Naive thymus-derived CD8-positive, alpha-beta T cell (primary cell): ENCODE measurements at regions not wholly inside any gene's neighbourhood (a gene's known extent, or its start where the extent isn't known, plus 50 kb on each side); places are given as distances from the start of the nearest gene placed in this dataset.
A peak's percentile ranks its signal among the peaks of the same experiment; 100 is the strongest.
"Not testable (repeated sequence)": the region's sequence is repeated elsewhere in the genome, so short reads cannot be mapped to it uniquely, and the experiment has no call there.

Source experiments
- ATAC-seq, 2 donors: fragments of 150-1000 bp; cut with Tn5 transposase in 1 of 2; sonication (Bioruptor Pico), chemical (Tn5 transposase) in 1 of 2; 1 replicate in 1 of 2; 2 replicates in 1 of 2; pipeline ENCODE4 v1.10.0; 2021; ENCODE audit warnings: mild to moderate bottlenecking in 2 of 2, moderate library complexity in 2 of 2
- POLR2A ChIA-PET: fragments of 350-600 bp; sonication (Branson Sonifier 250); formaldehyde crosslinking; loops from one replicate; lab custom pipeline; 2021; ENCODE audit warnings: antibody characterized with exemption; lab: Charles Lee
- DNase-seq, 10 donors: peaks; one replicate each; pipeline versions ENCODE4 v3.0.0 to v3.0.0-alpha.2; 2020 to 2022
- H3K27ac Mint-ChIP-seq, 10 donors: one replicate each; pipeline ENCODE4 v1.8.0; 2020 to 2022; ENCODE audit warnings: mild to moderate bottlenecking in 10 of 10, mixed read lengths in 10 of 10, moderate library complexity in 4 of 10, inconsistent platforms in 1 of 10
- H3K27me3 Mint-ChIP-seq, 5 donors: one replicate each; pipeline ENCODE4 v1.8.0; 2021 to 2022; ENCODE audit warnings: mixed read lengths in 5 of 5
- H3K36me3 Mint-ChIP-seq, 3 donors: one replicate each; pipeline ENCODE4 v1.8.0; 2020 to 2022; ENCODE audit warnings: mixed read lengths in 3 of 3, mild to moderate bottlenecking in 2 of 3, inconsistent platforms in 1 of 3
- H3K4me1 Mint-ChIP-seq, 4 donors: one replicate each; pipeline ENCODE4 v1.8.0; 2021 to 2022; ENCODE audit warnings: mixed read lengths in 4 of 4
- H3K4me3 Mint-ChIP-seq, 10 donors: one replicate each; pipeline ENCODE4 v1.8.0; 2020 to 2022; ENCODE audit warnings: mild to moderate bottlenecking in 10 of 10, mixed read lengths in 10 of 10, moderate library complexity in 6 of 10, inconsistent platforms in 1 of 10
- H3K9me3 Mint-ChIP-seq, 9 donors: one replicate each; pipeline ENCODE4 v1.8.0; 2020 to 2022; ENCODE audit warnings: mixed read lengths in 9 of 9, mild to moderate bottlenecking in 3 of 9, inconsistent platforms in 1 of 9, moderate library complexity in 1 of 9

GRCh38 chr1:200296091-200296661, 113.7 kb downstream of the ZNF281 start:
- POLR2A ChIA-PET: no interaction called here
- peaks cover 0 to 7% (median 3%) of the 10 kb centered on the region in 5 donors for H3K27me3 Mint-ChIP-seq
- ATAC-seq (no peak), DNase-seq (no peak)
- no peaks in the 10 kb centered on the region for H3K36me3 Mint-ChIP-seq
- H3K27ac Mint-ChIP-seq: no peak overlapping the region
- no peaks in the 10 kb centered on the region for H3K9me3 Mint-ChIP-seq
- H3K4me1 Mint-ChIP-seq: no peaks in the 10 kb centered on the region
- no peak overlapping the region for H3K4me3 Mint-ChIP-seq

DNA sequence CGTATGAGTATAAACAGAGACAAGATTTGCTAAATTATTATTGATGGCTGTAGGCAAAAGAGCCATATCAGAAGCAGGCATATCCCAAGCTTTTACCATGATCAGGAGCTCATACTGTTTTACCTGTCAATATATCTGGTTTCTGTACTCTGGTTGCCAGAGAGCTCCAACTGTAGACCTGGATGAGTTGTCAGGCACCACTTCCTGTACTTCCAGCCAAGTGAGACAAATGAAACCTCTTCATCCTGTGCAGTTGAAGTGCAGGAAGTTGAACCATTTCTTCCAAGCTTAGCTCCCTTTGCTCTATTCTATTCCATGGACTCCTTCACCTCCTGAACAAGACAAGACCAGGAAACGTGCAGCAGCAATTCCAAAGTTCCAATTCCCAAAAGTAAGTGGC, 115.6 kb downstream of the ZNF281 start:
- Mint-ChIP-seq H3K27ac (no peak overlapping the region), H3K27me3 (no peaks in the 10 kb centered on the region), H3K4me3 (no peak overlapping the region), H3K9me3 (no peaks in the 10 kb centered on the region), H3K36me3 (no peaks in the 10 kb centered on the region), H3K4me1 (no peaks in the 10 kb centered on the region)
- POLR2A ChIA-PET: interaction anchor here (0.6 to 0.7 kb wide), 2 partner anchors 141 to 351 kb away, joined by 3 to 5 read pairs; no protein-coding TSS in a partner anchor
- no peak for ATAC-seq
- DNase-seq: no peak

- no peaks in the 10 kb centered on the region for H3K9me3 Mint-ChIP-seq
- H3K4me1 Mint-ChIP-seq: no peaks in the 10 kb centered on the region
- POLR2A ChIA-PET: interaction anchor here (1.1 kb wide), 1 partner anchor 9 kb away, joined by 4 read pairs; no protein-coding TSS in a partner anchor
- DNase-seq (no peak), ATAC-seq (no peak)
- H3K4me3 Mint-ChIP-seq: no peak overlapping the region
- H3K27me3 Mint-ChIP-seq: no peaks in the 10 kb centered on the region
- no peak overlapping the region for H3K27ac Mint-ChIP-seq
- H3K36me3 Mint-ChIP-seq: no peaks in the 10 kb centered on the region
These were observed 117.1 kb downstream of the ZNF281 start for GRCh38 chr1:200292699-200293098.

GRCh38 chr1:200291106-200291505, 118.7 kb downstream of the ZNF281 start:
- H3K4me1 Mint-ChIP-seq: peaks cover 0 to 5% (median 0%) of the 10 kb centered on the region in 4 donors
- H3K27me3 Mint-ChIP-seq: no peaks in the 10 kb centered on the region
- no peak overlapping the region for H3K27ac Mint-ChIP-seq
- no peak overlapping the region for H3K4me3 Mint-ChIP-seq
- H3K9me3 Mint-ChIP-seq: no peaks in the 10 kb centered on the region
- POLR2A ChIA-PET: no interaction called here
- ATAC-seq (no peak), DNase-seq (no peak)
- H3K36me3 Mint-ChIP-seq: no peaks in the 10 kb centered on the region

- H3K36me3 Mint-ChIP-seq: no peaks in the 10 kb centered on the region
- no peak overlapping the region for H3K27ac Mint-ChIP-seq
- POLR2A ChIA-PET: no interaction called here
- no peak overlapping the region for H3K4me3 Mint-ChIP-seq
- H3K9me3 Mint-ChIP-seq: no peaks in the 10 kb centered on the region
- peaks cover 0 to 10% (median 0%) of the 10 kb centered on the region in 4 donors for H3K4me1 Mint-ChIP-seq
- H3K27me3 Mint-ChIP-seq: no peaks in the 10 kb centered on the region
- DNase-seq (no peak), ATAC-seq (no peak)
These were observed 119.7 kb downstream of the ZNF281 start for GRCh38 chr1:200290010-200290685.

GRCh38 chr1:200288226-200288625, 121.6 kb downstream of the ZNF281 start:
- peaks cover 0 to 10% (median 0%) of the 10 kb centered on the region in 4 donors for H3K4me1 Mint-ChIP-seq
- H3K4me3 Mint-ChIP-seq: no peak overlapping the region
- H3K36me3 Mint-ChIP-seq: no peaks in the 10 kb centered on the region
- no peak for ATAC-seq
- no peak overlapping the region for H3K27ac Mint-ChIP-seq
- H3K9me3 Mint-ChIP-seq: no peaks in the 10 kb centered on the region
- no peaks in the 10 kb centered on the region for H3K27me3 Mint-ChIP-seq
- POLR2A ChIA-PET: no interaction called here
- DNase-seq: no peak

- ATAC-seq, POLR2A ChIA-PET, H3K27ac Mint-ChIP-seq, H3K4me3 Mint-ChIP-seq, H3K36me3 Mint-ChIP-seq, H3K4me1 Mint-ChIP-seq, DNase-seq, H3K27me3 Mint-ChIP-seq, H3K9me3 Mint-ChIP-seq: not testable (repeated sequence)
These were observed 125.6 kb downstream of the ZNF281 start for GRCh38 chr1:200284236-200284635.

DNA sequence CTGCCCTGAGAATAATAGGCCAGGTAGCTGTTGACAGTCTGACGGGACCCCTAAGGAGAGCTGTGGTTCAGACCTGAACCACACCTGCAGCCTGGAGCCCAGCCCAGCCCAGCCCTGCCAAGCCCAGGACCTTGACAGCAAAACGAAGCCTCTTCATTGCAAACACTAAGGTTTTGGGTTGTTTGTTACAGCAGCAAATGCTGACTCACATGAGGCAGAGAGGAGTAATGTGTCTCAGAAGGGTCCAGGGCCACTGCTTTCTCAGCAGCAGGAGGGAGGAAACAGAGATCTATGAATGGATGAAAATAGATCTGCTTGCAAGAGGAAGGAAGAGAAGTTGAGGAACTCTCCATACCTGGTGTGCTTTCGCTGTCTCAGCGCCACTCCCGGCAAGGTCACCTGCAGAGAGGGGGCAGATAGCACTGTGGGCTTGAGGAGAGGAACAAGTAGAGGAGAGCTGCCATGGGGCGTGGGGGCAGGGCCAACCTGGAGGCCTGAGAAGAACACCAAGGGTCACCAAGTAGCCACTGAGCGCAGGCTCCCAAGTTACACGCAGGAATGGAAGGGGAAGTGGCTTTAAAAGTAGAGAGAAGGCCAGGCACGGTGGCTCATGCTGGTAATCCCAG, 127.2 kb downstream of the ZNF281 start:
- no peaks in the 10 kb centered on the region for H3K9me3 Mint-ChIP-seq
- H3K4me1 Mint-ChIP-seq: peaks cover 0 to 10% (median 0%) of the 10 kb centered on the region in 4 donors
- H3K27ac Mint-ChIP-seq: no peak overlapping the region
- DNase-seq (no peak), ATAC-seq (no peak)
- peaks cover 0 to 2% (median 0%) of the 10 kb centered on the region in 5 donors for H3K27me3 Mint-ChIP-seq
- POLR2A ChIA-PET: no interaction called here
- no peak overlapping the region for H3K4me3 Mint-ChIP-seq
- H3K36me3 Mint-ChIP-seq: no peaks in the 10 kb centered on the region

DNA sequence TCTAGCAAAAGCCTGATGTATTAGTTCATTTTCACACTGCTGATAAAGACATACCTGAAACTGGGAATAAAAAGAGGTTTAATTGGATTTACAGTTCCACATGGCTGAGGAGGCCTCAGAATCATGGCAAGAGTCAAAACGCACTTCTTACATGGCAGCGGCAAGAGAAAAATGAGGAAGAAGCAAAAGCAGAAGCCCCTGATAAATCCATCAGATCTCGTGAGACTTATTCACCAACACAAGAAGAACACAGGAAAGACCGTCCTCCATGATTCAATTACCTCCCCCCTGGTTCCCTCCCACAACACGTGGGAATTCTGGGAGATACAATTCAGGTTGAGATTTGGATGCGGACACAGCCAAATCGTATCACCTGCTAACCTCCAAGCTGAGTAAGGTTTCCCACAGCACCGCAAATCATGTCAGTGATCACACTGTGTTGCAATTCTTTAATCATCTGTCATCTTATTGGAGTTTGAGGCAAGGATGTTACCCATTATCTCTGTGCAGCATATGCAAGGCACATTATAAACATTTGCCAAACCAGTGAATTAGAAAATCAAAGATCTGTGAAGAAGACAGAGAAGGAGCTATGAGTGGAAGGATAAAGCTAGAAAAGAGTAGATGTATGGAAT, 128.5 kb downstream of the ZNF281 start:
- no peak overlapping the region for H3K27ac Mint-ChIP-seq
- no peak for DNase-seq
- POLR2A ChIA-PET: no interaction called here
- H3K4me3 Mint-ChIP-seq: no peak overlapping the region
- H3K27me3 Mint-ChIP-seq: peaks cover 0 to 2% (median 1%) of the 10 kb centered on the region in 5 donors
- H3K36me3 Mint-ChIP-seq: no peaks in the 10 kb centered on the region
- ATAC-seq: no peak
- H3K9me3 Mint-ChIP-seq: no peaks in the 10 kb centered on the region
- H3K4me1 Mint-ChIP-seq: peaks cover 0 to 7% (median 0%) of the 10 kb centered on the region in 4 donors

- Mint-ChIP-seq H3K36me3 (no peaks in the 10 kb centered on the region), H3K9me3 (no peaks in the 10 kb centered on the region), H3K27ac (no peak overlapping the region), H3K4me1 (no peaks in the 10 kb centered on the region), H3K4me3 (no peak overlapping the region), H3K27me3 (peaks cover 0 to 7% (median 1%) of the 10 kb centered on the region in 5 donors)
- POLR2A ChIA-PET: no interaction called here
- ATAC-seq (no peak), DNase-seq (peak in 4 of 10 donors; percentile 15 to 29 (median 21))
These were observed 129.9 kb downstream of the ZNF281 start for GRCh38 chr1:200279810-200280411.

GRCh38 chr1:200275816-200276453, 133.9 kb downstream of the ZNF281 start:
- Mint-ChIP-seq H3K27ac (no peak overlapping the region), H3K9me3 (no peaks in the 10 kb centered on the region), H3K4me3 (no peak overlapping the region), H3K36me3 (no peaks in the 10 kb centered on the region), H3K4me1 (no peaks in the 10 kb centered on the region), H3K27me3 (peaks cover 0 to 7% (median 1%) of the 10 kb centered on the region in 5 donors)
- no peak for ATAC-seq
- POLR2A ChIA-PET: no interaction called here
- no peak for DNase-seq

DNA sequence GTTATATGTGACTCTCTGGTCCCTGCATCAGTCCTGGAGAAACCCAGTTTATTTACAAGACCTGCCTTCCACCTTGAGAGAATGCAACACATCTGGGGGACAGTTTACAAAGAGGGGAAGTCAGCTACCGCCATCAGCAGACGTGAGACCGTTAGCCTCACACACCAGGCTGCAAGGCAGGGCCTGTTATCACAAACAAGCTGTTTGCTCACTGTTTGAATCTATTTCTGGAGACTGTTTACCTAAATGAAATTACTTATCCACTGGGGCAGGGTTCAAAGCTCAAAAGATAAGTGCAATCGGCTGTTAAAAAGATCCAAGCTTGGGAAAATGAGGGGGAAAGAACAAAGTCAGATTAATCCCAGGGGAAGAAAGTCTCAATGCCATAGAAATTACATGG, 134.4 kb downstream of the ZNF281 start:
- no peaks in the 10 kb centered on the region for H3K4me1 Mint-ChIP-seq
- POLR2A ChIA-PET: no interaction called here
- H3K9me3 Mint-ChIP-seq: no peaks in the 10 kb centered on the region
- no peak for DNase-seq
- H3K4me3 Mint-ChIP-seq: no peak overlapping the region
- H3K27ac Mint-ChIP-seq: no peak overlapping the region
- H3K36me3 Mint-ChIP-seq: no peaks in the 10 kb centered on the region
- ATAC-seq: no peak
- H3K27me3 Mint-ChIP-seq: peaks cover 0 to 7% (median 1%) of the 10 kb centered on the region in 5 donors
